ENCODE measurements at regions not wholly inside any gene's neighbourhood (a gene's known extent, or its start where the extent isn't known, plus 50 kb on each side); places are given as distances from the start of the nearest gene placed in this dataset.

DNA sequence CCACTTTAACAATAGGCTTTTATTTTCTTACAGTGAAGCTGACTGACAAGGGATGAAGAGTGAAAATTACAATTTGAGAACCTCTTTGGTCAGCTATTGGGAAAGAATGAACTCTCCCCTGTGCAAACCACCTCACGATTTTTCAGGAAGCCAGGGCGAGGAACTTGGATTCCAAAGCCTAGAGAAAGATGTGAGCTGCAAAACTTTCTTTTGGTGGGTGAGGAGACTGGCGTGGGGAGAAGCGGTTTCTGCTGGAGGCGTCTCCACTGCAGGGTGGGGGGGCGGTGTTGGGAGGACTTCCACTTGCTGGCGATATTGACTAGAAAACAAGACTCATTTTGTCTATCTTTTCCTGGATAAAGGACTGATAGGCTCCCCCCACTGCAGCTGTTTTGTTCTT is 59.3 kb upstream of the VRK1 start:
- no peak for DNase-seq (ENCODE audit: low read depth, low spot score)
- no peak overlapping the region for H3K4me3 ChIP-seq (ENCODE audit: low read depth, low read length)
- in situ Hi-C loops (cut with HindIII; ENCODE audit: low sequenced_read_pairs): no loop called here
- TF ChIP-seq, protein P1, sequence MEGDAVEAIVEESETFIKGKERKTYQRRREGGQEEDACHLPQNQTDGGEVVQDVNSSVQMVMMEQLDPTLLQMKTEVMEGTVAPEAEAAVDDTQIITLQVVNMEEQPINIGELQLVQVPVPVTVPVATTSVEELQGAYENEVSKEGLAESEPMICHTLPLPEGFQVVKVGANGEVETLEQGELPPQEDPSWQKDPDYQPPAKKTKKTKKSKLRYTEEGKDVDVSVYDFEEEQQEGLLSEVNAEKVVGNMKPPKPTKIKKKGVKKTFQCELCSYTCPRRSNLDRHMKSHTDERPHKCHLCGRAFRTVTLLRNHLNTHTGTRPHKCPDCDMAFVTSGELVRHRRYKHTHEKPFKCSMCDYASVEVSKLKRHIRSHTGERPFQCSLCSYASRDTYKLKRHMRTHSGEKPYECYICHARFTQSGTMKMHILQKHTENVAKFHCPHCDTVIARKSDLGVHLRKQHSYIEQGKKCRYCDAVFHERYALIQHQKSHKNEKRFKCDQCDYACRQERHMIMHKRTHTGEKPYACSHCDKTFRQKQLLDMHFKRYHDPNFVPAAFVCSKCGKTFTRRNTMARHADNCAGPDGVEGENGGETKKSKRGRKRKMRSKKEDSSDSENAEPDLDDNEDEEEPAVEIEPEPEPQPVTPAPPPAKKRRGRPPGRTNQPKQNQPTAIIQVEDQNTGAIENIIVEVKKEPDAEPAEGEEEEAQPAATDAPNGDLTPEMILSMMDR (IDR thresholded peaks at IDR 0.05; ENCODE audit: low read depth, low read length): no peak

DNA sequence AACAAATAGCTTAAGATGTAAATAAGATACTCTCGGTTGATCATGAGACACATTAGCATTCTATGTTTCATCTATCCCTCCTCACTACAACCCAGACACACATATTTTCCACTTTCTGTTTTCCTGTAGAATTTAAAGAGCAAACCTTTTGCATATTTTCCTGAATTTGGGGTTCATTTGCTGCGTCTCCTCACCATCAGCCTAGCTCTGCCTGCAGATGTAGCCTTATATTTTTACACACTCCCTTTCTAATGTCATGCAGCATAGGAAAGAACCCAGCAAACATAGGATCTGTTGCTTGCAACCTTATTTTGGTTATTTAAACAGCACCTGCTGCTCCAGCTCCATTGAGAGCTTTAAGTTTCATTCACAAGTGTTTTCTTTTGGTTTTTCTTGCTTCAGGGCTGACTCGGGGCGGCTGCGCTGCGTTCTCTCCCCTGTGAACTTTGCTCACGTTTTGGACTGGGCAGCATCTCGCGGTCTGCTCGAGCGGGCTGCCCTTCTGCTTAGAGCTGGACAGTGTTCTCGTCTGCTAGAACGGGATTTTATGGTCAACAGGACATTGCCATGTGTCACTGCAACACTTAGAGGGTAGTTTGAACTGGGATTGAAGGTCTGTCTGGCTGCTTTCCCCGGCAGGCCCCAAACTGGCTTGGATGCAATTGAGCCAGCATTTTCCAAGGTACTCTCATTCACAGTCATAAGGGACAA is 57.8 kb upstream of the VRK1 start:
- in situ Hi-C loops (cut with HindIII; ENCODE audit: low sequenced_read_pairs): no loop called here
- TF ChIP-seq, protein P1 (IDR thresholded peaks at IDR 0.05; ENCODE audit: low read depth, low read length): no peak
- no peak for DNase-seq (ENCODE audit: low read depth, low spot score)
- H3K4me3 ChIP-seq (ENCODE audit: low read depth, low read length): no peak overlapping the region

DNA sequence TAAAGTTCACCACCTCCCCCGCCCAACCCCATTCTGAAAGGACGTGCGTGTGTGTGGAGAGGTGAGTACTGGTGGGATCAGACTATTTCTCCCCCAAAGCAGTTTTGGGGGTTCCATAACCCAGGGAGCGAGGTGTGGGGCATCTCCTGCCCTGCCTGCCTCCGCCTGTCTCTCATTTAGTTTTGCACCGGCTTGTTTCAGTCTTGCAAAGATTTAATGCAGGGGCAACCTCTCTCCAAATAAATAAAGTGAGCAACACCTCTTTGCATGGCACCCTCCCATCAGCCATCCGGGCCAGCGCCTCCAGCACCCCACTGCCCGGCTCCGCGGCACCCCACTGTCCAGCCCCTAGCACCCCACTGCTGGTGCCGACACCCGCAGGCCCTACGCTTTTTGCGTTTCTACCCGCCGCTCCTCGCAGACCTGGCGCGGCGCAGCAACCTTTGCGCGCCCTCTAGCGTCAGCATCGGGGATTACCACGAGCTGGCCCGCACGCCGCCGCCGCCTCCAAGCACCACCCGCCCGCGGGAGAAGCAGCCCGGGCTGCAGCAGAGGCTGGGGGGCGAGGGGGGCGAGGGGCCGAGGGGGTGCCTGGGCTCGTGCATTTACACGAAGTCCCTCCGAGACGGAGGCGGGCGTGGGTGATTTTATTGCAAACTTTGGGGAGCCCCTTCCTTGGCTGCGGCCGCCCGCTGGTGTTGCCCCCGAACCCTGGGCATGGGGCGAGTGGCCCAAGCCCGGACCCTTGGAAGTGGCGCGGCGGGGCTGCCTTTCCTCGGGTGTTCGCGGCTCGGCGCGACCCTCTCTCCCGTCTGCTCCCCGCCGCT is 55.8 kb upstream of the VRK1 start:
- peak; percentile 32 for DNase-seq (ENCODE audit: low read depth, low spot score)
- H3K4me3 ChIP-seq (ENCODE audit: low read depth, low read length): peak overlapping the region; percentile 44
- in situ Hi-C loops (cut with HindIII; ENCODE audit: low sequenced_read_pairs): no loop called here
- TF ChIP-seq, protein P1 (IDR thresholded peaks at IDR 0.05; ENCODE audit: low read depth, low read length): peak; percentile 81

DNA sequence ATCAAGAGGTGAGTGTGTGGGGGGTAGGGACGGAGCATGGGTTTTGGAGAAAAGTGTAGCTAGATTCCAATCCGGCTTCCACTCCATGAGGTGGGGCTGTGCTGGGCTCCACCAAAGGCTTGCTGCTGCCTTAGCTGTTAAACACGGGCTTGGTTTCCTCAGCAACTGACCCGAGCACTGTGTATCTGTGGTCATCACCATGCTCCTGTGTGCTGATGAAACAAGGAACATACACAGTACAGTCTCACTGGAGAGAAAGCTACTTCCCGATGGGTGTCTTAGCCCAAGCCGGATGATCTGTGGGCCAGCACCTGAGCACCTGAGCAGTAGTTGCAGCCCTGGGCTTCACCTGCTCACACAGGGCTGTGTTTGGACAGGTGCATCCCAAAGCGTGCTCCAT is 52.9 kb upstream of the VRK1 start:
- in situ Hi-C loops (cut with HindIII; ENCODE audit: low sequenced_read_pairs): no loop called here
- TF ChIP-seq, protein P1 (IDR thresholded peaks at IDR 0.05; ENCODE audit: low read depth, low read length): no peak
- no peak for DNase-seq (ENCODE audit: low read depth, low spot score)

DNA sequence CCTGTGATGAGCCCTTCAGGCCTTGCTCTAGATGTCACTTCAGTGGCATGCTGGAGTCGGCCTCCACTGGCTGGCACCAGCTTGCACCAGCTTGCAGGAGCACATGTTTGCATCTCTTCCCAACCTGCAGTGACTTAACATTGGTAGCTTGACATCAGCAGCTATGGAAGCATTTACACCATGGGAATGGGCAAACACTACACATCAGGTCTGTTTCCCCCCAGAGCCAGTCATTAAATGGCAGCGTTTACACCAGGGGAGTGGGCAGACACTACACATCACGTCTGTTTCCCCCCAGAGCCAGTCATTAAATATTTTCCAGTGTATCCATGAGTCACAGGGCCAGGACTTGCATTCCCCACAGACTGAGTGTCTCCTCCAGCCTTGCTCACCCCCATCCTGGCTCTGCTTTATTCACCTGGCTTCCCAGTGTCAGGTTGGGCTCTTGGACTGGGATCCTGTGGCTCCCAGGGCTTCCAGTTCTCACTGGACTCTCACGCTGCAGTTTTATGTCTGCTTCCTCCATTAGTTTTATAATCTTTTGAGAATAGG is 51.6 kb upstream of the VRK1 start:
- TF ChIP-seq, protein P1 (IDR thresholded peaks at IDR 0.05; ENCODE audit: low read depth, low read length): no peak
- DNase-seq (ENCODE audit: low read depth, low spot score): no peak

More for the DNA sequence above, 52.9 kb upstream of the VRK1 start:
- H3K4me3 ChIP-seq (ENCODE audit: low read depth, low read length): no peak overlapping the region

DNA sequence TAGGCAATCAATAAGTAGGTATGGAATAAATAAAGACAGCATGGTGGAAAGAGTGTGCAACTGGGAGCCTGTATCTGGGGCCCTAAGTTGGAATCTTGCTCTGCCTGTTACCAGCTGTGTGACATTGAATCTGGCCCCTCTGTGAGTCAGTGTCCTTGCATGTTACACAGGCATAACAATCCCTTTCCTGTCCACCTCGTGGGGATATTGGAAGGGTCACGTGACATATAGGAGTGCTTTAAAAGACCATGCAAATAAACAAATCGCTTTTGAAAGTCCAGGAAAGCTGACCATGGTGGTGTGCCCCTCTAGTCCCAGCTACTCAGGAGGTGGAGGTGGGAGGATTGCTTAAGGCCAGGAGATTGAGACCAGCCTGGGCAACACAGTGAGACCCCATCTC is 51.1 kb upstream of the VRK1 start:
- no peak for DNase-seq (ENCODE audit: low read depth, low spot score)
- no peak overlapping the region for H3K4me3 ChIP-seq (ENCODE audit: low read depth, low read length)
- in situ Hi-C loops (cut with HindIII; ENCODE audit: low sequenced_read_pairs): no loop called here
- TF ChIP-seq, protein P1 (IDR thresholded peaks at IDR 0.05; ENCODE audit: low read depth, low read length): no peak

More for the DNA sequence above, 51.6 kb upstream of the VRK1 start:
- in situ Hi-C loops (cut with HindIII; ENCODE audit: low sequenced_read_pairs): no loop called here
- no peak overlapping the region for H3K4me3 ChIP-seq (ENCODE audit: low read depth, low read length)
